Ascending aorta (tissue), 2 donors: ENCODE measurements at regions not wholly inside any gene's neighbourhood (a gene's known extent, or its start where the extent isn't known, plus 50 kb on each side); places are given as distances from the start of the nearest gene placed in this dataset.

Experiments
- DNase-seq, 2 donors: peaks; one replicate each; pipeline ENCODE4 v3.0.0-alpha.2; 2019; ENCODE audit warnings: low spot score in 2 of 2
- H3K27ac ChIP-seq, 2 donors: fragments of 200-600 bp; sonication (generic); one replicate each; pipeline ENCODE4 v1.5.1; 2016 to 2017; ENCODE audit warnings: mild to moderate bottlenecking in 1 of 2
- H3K27me3 ChIP-seq: fragments of 200-600 bp; sonication (generic); one replicate; pipeline ENCODE4 v1.5.1; 2017
- H3K36me3 ChIP-seq, 2 donors: fragments of 200-600 bp; sonication (generic); one replicate each; pipeline ENCODE4 v1.5.1; 2016
- H3K4me1 ChIP-seq, 2 donors: fragments of 200-600 bp; sonication (generic); one replicate each; pipeline ENCODE4 v1.5.1; 2016 to 2017; ENCODE audit warnings: mild to moderate bottlenecking in 1 of 2
- H3K4me3 ChIP-seq, 2 donors: fragments of 200-600 bp; sonication (generic); one replicate each; pipeline ENCODE4 v1.5.1; 2016 to 2017; ENCODE audit warnings: mild to moderate bottlenecking in 1 of 2
- H3K9me3 ChIP-seq, 2 donors: fragments of 200-600 bp; sonication (generic); one replicate each; pipeline ENCODE4 v1.5.1; 2016
- CTCF ChIP-seq, 3 experiments: fragments of 200-600 bp in 2 of 3; fragments of 450-650 bp in 1 of 3; sonication (generic) in 2 of 3; IDR thresholded peaks; one replicate each; pipeline ENCODE4 v1.5.1; 2016 to 2019; ENCODE audit warnings: antibody characterized with exemption in 3 of 3, mild to moderate bottlenecking in 1 of 3, moderate library complexity in 1 of 3
- intact Hi-C: fragments of 100-400 bp; cut with DNase I; formaldehyde crosslinking; loops from one replicate; pipeline ENCODE4 v1.15.1; 2023

DNA sequence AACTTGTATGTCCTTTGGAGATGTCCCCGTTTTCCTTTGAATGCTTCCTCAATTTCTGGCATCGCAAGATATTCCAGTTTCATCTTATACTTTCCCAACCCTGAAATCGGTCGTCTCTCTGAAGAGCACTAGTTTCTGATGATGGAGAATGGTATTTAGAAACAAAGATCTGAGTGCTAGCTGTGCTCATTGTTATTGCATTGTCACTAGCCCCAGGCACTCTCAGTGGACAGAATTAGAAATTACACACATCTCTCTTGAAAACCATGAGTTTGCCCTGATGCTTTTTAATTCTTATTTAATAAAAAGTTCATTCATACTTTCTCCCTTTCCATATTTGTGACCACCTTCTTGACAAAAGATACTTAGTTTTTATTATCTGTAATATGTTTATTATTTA lies 67.7 kb downstream of the C9orf152 start:
- H3K9me3 ChIP-seq = no peaks in the 10 kb centered on the region
- peaks cover 8 to 51% of the 10 kb centered on the region in 2 donors for H3K4me1 ChIP-seq
- H3K27ac ChIP-seq = peak overlapping the region in 1 of 2 donors; percentile 51
- H3K4me3 ChIP-seq = no peak overlapping the region
- DNase-seq = no peak
- H3K36me3 ChIP-seq = peaks cover 27 to 35% of the 10 kb centered on the region in 2 donors
- H3K27me3 ChIP-seq = no peaks in the 10 kb centered on the region
- intact Hi-C loops = loop anchor here (5.0 kb wide), 1 partner anchor 88 kb away; no protein-coding TSS in a partner anchor
- TF ChIP-seq CTCF (IDR thresholded peaks at IDR 0.05) = no peak

DNA sequence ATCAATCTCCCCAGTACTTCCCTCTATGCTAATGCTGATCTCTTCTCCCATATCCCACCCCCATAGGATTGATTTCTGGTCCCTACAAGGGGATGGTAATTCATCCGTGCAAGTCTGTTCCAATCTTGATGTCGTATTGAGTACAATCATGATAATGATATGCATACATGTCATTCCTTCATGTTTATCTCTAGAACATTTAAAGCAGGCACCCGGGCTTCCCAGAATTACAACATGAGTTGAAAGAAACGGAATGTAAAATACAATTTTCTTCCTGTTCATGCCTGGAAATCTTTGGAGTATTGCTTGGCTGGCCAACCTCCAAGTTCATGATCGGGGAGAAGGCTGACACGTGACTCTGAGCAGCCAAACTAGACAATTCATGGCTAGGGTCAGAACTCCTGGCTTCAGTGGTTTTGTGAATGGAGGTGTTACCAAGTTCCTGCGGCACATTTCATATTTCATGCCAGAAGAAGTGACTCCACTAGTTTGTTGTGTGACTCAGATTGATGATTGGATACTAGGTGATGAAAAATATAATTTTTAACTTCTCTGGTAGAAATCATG lies 66.6 kb downstream of the C9orf152 start:
- Histone ChIP-seq H3K36me3 (peaks cover 25 to 32% of the 10 kb centered on the region in 2 donors), H3K27ac (peak overlapping the region; percentile 40 to 51), H3K27me3 (no peaks in the 10 kb centered on the region), H3K4me1 (peaks cover 8 to 51% of the 10 kb centered on the region in 2 donors), H3K4me3 (no peak overlapping the region), H3K9me3 (no peaks in the 10 kb centered on the region)
- no peak for TF ChIP-seq CTCF (IDR thresholded peaks at IDR 0.05)
- intact Hi-C loops = loop anchor here (1.0 to 5.0 kb wide), 2 partner anchors 15 to 89 kb away; no protein-coding TSS in a partner anchor
- DNase-seq = peak in 1 of 2 donors; percentile 90

DNA sequence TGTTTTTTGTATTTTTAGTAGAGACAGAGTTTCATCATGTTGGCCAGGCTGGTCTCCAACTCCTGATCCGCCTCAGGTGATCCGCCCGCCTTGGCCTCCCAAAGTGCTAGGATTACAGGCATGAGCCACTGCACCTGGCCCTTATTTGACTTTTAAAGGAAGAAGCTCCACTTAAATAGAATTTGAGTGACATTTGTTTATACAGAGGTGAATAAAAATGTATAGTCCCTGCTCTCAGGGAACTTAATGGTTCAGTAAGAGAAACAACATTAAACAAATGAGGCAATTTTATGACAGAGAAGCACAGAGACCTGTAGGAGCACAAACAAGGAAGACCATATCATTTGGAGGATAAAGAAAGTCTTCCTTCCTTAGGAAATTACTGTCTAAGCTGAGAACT lies 65.7 kb downstream of the C9orf152 start:
- Histone ChIP-seq H3K9me3 (no peaks in the 10 kb centered on the region), H3K4me1 (peaks cover 8 to 51% of the 10 kb centered on the region in 2 donors), H3K27me3 (no peaks in the 10 kb centered on the region), H3K27ac (peak overlapping the region; percentile 40 to 42), H3K36me3 (peaks cover 16 to 26% of the 10 kb centered on the region in 2 donors), H3K4me3 (no peak overlapping the region)
- no peak for DNase-seq
- no peak for TF ChIP-seq CTCF (IDR thresholded peaks at IDR 0.05)
- intact Hi-C loops = loop anchor here (5.0 kb wide), 1 partner anchor 90 kb away; no protein-coding TSS in a partner anchor

DNA sequence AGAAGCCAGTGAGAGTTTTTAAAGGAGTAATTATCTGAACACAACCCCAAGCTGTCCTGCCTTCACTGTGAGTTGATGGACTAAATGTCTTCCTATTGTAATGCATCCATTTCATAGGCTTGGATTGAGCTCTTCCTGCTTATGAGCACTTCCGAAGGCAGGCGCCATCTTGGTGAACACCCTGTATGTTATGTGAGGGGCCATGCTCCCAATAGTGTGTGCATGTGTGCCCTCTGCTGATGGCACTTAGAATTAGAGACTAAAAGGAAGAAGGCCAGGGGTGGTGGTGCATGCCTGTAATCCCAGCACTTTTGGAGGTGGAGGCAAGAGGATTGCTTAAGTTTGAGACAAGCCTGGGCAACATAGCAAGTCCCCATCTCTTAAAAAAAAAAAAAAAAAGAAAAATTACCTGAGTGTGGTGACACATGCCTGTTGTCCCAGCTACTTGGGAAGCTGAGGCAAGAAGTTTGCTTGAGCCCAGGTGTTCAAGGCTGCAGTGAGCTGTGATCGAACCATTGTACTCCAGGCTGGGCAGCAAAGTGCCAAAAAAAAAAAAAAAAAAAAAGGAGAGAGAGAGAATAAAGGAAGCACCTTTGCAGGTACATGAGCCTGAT lies 65.0 kb downstream of the C9orf152 start:
- Histone ChIP-seq H3K27me3 (no peaks in the 10 kb centered on the region), H3K36me3 (peaks cover 9 to 19% of the 10 kb centered on the region in 2 donors), H3K4me1 (peaks cover 8 to 56% of the 10 kb centered on the region in 2 donors), H3K9me3 (no peaks in the 10 kb centered on the region), H3K4me3 (no peak overlapping the region), H3K27ac (peak overlapping the region; percentile 40 to 42)
- intact Hi-C loops = loop anchor here (5.0 kb wide), 1 partner anchor 91 kb away; no protein-coding TSS in a partner anchor
- TF ChIP-seq CTCF (IDR thresholded peaks at IDR 0.05) = no peak
- DNase-seq = no peak

DNA sequence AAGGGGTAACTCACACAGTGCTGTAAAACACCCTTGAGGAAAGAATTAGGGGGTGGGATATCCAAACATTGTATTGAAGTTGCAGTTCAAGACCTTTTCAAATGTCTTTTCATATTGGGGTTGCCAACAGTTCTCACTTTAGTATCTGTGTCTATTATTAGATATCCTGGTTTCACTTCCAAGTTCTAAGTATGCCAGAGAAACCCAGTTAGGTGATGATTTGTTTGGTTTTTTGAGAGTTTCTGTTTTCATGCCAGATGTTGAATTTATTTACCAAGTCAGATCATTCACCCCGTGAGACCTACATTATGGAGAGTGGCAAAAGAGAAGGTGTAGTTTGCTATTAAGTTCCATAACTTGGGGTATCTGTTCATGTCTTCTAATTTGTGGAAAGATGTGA lies 64.5 kb downstream of the C9orf152 start:
- Histone ChIP-seq H3K27ac (peak overlapping the region in 1 of 2 donors; percentile 25), H3K27me3 (no peaks in the 10 kb centered on the region), H3K36me3 (peaks cover 4 to 14% of the 10 kb centered on the region in 2 donors), H3K9me3 (no peaks in the 10 kb centered on the region), H3K4me1 (peaks cover 8 to 60% of the 10 kb centered on the region in 2 donors), H3K4me3 (no peak overlapping the region)
- DNase-seq = no peak
- intact Hi-C loops = loop anchor here (5.0 kb wide), 1 partner anchor 91 kb away; no protein-coding TSS in a partner anchor
- no peak for TF ChIP-seq CTCF (IDR thresholded peaks at IDR 0.05)
